Endothelial cell of hepatic sinusoid (primary cell): ENCODE measurements at regions not wholly inside any gene's neighbourhood (a gene's known extent, or its start where the extent isn't known, plus 50 kb on each side); places are given as distances from the start of the nearest gene placed in this dataset.

Source experiments
- in situ Hi-C: cut with HindIII; loops from 2 replicates; pipeline ENCODE4 v1.10.0; 2017; ENCODE audit warnings: low sequenced_read_pairs

DNA sequence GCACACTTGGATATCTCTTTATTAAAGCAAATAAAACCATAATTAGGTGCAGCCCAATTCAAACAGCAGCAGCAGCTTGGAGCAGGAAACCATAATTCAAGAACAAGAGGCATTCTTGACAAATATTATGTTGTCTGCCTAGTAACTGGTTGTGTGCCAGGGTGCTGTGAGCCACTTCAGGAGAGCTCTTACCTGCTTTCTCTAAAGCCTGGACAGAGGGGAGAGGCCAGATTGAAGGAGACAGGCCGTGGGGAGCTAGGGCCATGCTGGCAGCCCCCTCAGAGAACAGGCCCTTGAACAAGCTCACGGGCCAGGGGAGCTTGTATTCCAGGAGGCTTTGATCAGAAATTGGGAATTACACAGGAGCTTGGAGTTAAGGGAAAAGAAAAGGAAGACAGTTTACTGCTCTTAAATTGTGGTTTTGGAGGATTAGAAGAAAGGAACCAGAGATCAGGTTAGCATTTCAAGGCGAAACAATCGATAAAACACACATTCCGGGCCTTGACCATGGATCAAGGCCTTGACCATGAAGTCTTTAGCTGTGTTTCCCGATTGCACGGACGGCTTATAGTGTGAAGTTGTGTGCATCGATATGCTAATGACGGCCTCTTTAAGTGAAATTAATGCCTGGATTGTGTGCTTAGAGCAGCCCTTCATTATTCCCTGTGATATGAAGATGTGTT, 69.8 kb upstream of the NKX2-2 start:
- in situ Hi-C loops, result no loop called here

DNA sequence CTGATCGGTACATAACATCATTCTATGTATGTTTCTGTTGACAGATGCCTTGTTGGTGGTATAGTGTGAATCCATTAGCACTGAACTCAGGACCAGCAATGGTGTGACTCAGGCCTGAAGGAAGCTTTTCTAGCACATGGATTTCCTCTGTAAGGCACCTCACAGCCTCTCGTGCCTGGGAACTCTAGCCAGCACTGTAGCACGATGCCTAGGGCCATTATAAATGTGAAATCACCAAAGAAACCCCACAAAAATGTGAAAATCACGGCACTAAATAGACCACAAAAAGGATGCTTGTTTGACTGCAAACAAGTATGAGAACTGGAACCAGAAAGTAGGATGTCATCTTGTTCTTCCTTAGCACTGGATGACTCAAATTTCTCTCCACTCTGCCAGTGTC, 63.7 kb upstream of the NKX2-2 start:
- in situ Hi-C loops, result loop anchor here (5.0 kb wide), 1 partner anchor 35 kb away; no protein-coding TSS in a partner anchor

DNA sequence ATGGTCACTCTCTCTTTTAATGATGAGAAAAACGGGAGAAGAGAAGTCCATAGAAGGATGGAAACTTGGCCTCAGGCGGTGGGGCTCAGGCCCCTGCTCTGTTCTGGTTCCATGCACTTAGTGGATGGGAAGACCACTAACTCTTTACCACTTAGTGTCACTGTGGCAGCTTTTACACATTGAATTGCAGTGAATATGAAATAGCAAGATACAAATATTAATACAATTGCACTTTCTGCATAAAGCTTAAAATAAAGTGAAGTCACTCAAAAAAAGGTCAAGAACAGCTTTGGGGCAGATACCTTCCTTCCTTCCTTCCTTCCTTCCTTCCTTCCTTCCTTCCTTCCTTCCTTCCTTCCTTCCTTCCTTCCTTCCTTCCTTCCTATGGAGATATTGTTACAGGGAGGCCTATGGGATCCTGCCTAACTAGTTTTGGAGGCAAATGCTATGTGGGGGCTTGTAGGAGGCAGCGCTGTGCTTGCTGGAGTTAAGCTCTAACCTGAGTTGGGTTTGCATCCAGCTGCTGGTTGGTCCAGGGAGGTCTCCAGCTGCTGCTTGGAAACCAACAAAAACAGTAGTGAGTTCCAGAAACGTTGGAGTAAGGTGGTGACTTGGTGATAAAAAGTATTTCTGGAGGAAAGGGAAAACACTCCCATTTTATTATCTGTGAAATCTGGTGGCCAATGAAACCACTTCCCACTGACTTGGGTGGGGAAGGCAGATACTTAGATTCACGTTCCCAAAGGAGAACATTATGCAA, 62.3 kb upstream of the NKX2-2 start:
- in situ Hi-C loops, result loop anchor here (5.0 kb wide), 1 partner anchor 34 kb away; no protein-coding TSS in a partner anchor

DNA sequence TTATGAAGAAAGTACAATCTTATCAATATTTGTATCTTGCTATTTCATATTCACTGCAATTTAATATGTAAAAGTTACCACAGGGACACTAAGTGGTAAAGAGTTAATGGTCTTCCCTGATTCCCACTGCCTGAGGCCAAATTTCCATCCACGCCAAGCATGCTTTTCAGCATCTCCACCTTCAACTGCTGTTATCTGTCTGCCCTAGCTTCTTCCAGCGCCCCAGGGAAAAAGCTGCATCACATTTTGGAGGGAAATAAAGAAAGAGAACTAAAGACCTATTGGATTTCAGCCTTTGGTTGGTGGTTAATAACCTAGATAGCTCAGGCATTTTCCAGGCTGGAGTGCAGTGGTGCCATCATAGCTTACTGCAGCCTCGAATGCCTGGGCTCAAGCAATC, 61.3 kb upstream of the NKX2-2 start:
- in situ Hi-C loops, result loop anchor here (5.0 kb wide), 1 partner anchor 33 kb away; no protein-coding TSS in a partner anchor

DNA sequence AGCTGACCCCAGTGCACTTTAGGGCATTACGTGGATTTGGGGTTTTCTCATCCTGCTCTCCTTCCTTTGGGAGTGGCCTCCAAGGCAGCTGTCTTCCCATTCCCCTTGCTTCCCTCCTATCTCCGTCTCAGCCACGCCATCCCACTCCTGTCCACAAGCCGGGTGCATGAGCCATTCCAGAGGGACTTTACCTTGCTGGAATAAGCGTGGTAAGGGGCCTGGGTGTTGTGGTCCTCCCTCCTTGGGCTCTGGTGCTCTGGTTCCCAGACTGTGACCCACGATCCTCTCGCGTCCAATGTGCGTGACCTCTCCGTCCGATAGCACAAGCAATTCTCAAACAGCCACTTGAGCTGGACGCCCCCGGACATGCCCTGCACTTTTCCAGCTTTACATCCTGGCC, 60.6 kb upstream of the NKX2-2 start:
- in situ Hi-C loops, result no loop called here

DNA sequence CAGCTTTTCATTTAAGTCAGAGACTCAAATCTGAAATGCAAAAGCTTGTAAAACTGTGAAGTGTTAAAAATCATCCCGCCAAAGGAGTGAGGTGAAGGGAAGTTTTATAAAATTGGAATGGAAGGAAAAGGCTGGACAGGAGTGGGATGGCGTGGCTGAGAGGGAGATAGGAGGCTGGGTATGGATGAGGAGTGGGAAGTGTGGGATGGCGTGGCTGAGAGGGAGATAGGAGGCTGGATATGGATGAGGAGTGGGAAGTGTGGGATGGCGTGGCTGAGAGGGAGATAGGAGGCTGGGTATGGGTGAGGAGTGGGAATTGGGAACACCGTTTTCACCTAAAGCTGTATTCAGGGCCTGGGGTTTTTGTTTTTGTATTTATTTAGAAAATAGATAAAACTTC, 59.4 kb upstream of the NKX2-2 start:
- in situ Hi-C loops, result no loop called here

DNA sequence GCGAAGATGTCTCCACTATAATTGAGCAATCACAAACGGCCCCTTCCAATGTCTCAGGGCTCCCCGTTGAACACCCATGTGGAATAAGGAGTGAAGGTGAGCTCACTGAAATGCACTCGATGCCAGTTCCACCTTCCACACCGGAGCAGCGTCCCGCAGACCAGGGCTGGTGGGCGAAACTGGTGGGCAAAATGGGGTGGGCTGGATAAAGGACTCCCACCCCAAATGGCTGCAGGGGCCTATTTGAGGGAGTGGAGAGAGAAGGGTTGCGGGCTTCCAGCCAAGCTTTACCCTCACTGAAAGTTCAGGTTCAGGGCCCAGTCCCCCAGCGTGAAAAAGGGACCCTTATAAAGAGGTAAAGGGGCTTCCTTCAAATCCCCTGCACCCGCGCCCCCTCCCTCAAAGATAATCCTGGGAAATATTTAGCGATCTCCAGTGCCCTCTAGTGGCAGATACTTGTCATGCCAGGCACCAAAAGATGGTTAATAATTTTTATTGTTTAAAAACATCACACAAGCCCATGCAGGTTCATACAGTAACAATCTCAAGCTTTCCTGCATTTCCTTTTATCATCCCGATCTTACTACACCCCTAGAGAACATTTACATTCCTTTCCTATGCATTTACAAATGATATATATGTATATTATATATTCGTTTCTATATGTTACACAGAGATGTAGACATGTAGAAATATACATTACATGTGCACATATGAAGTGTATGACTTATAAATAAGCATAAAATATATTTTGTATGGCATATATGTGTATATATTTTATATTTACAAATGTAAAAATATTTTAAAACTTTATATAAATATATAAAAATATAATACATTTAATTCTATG, 58.2 kb upstream of the NKX2-2 start:
- in situ Hi-C loops, result no loop called here

DNA sequence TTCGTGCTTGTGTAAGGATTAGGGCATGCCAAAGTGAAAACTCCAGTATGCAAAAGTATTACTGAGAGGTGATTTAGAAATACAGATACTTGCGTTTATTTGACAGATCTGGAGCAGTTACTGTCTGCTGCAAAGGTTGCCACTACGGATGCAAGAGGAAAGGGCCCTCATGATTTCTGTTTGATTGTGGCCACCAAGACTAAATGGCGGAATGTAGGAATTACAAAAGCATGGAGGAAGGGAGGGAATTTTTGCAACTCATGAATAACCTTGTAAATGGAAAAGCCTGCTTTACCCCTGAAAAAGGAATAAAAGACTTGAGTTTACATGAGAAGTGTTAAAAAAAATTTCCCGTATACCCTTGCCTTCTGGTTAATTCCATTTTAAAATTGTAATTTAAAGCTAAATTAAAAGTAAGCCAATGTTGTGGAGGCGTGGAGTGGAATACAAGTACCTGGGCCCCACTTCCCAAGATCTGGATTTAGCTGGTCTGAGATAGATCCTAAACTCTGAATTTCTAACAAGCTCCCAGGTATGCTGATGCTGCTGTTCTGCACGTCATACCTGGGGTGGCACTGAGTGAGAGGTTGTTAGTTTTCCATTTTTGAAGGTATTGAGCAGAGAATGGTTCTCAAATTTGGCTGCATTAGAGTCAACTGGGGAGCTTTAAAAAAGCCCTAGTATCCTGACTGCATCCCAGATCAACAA, 56.6 kb upstream of the NKX2-2 start:
- in situ Hi-C loops, result no loop called here

DNA sequence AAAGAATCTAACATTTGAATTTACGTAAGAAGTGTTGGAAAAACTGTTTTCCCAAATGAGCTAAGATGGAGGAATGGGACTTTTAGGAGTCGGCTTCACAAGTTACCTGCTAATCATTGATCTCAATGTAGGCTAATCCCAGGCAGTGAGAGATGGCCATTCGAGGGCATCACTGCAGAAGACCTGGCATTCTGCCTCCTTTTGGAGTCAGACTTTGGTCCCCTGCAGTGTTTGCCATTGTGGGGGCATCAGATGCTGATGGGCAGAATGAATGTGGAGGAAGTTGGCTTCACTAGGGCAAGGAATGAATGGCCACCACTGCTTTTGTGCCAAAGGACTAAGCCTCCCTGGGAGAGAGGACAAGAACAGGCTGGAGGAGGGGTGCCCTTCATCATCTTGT, 55.7 kb upstream of the NKX2-2 start:
- in situ Hi-C loops, result no loop called here

DNA sequence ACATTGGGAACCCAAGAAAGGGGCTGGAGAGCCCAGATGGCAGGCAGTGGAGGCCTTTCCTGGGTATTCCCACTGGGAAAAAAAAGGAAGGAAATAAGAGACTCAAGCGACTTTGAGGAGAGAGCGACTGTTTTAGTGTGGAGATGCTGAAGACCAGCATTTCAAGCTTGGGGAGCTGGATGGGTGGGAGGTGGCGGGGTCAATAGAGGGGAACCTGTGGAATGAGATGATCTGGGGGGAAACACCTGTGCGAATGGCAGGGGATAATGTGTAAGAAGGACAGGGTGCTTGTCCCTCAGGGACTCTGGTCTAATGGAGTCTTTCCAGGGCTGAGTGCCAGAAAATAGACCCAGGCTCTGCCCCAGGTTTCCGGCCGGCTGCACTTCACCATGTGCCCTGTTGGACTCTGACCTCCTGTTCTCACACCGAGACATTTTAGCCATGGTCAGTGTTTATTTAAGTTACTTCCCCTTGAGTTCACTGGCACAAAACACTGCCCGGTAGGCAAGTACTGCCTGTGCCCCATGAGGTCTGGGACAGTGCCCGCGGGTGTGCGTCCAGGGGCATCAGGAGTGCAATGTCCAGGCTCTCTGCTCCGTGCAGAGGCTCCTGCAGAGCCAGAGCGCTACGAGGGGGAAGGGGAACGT, 50.4 kb upstream of the NKX2-2 start:
- in situ Hi-C loops, result no loop called here
